BLaER1 (cell line): ENCODE measurements at regions not wholly inside any gene's neighbourhood (a gene's known extent, or its start where the extent isn't known, plus 50 kb on each side); places are given as distances from the start of the nearest gene placed in this dataset.

Experiments
- H3K27ac ChIP-seq: shearing (Covaris generic); formaldehyde crosslinking; 2 replicates; pipeline ENCODE4 v1.8.1; 2022
- H3K27me3 ChIP-seq: shearing (Covaris generic); formaldehyde crosslinking; 2 replicates; pipeline ENCODE4 v1.8.1; 2022
- H3K36me3 ChIP-seq: shearing (Covaris generic); formaldehyde crosslinking; 2 replicates; pipeline ENCODE4 v1.8.1; 2022
- H3K4me1 ChIP-seq: shearing (Covaris generic); formaldehyde crosslinking; 2 replicates; pipeline ENCODE4 v1.8.1; 2022
- H3K4me2 ChIP-seq: shearing (Covaris generic); formaldehyde crosslinking; 2 replicates; pipeline ENCODE4 v1.8.1; 2022
- H3K4me3 ChIP-seq: shearing (Covaris generic); formaldehyde crosslinking; 2 replicates; pipeline ENCODE4 v1.8.1; 2022
- H3K9ac ChIP-seq: shearing (Covaris generic); formaldehyde crosslinking; 2 replicates; pipeline ENCODE4 v1.8.1; 2022
- H3K9me3 ChIP-seq: shearing (Covaris generic); formaldehyde crosslinking; 2 replicates; pipeline ENCODE4 v1.8.1; 2022
- H4K20me1 ChIP-seq: shearing (Covaris generic); formaldehyde crosslinking; 2 replicates; pipeline ENCODE4 v1.8.1; 2022
- Cebpa-rat ChIP-seq: shearing (Covaris generic); IDR thresholded peaks from 2 replicates; pipeline ENCODE4 v1.8.1; 2022

- Histone ChIP-seq H3K9me3 (no peaks in the 10 kb centered on the region), H3K4me3 (no peak overlapping the region), H3K4me2 (no peak overlapping the region), H3K36me3 (no peaks in the 10 kb centered on the region), H3K4me1 (no peaks in the 10 kb centered on the region), H3K27me3 (no peaks in the 10 kb centered on the region), H4K20me1 (no peaks in the 10 kb centered on the region), H3K9ac (no peak overlapping the region), H3K27ac (no peak overlapping the region)
- TF ChIP-seq Cebpa-rat: no peak
Measured at GRCh38 chr3:105316331-105316730, 50.4 kb upstream of the ALCAM start.
